Epithelial cell of esophagus (primary cell): ENCODE measurements at regions not wholly inside any gene's neighbourhood (a gene's known extent, or its start where the extent isn't known, plus 50 kb on each side); places are given as distances from the start of the nearest gene placed in this dataset.

ENCODE experiments used
- DNase-seq: peaks from one replicate; pipeline ENCODE4 v3.0.0; 2010; ENCODE audit warnings: low read depth
- H3K4me3 ChIP-seq: 2 replicates; pipeline ENCODE4 v1.5.1; 2011; ENCODE audit warnings: mild to moderate bottlenecking, low read length, control low read depth
- CTCF ChIP-seq: IDR thresholded peaks from 2 replicates; pipeline ENCODE4 v1.5.1; 2011; ENCODE audit warnings: low read depth, mild to moderate bottlenecking, low read length, control low read depth, inconsistent platforms; ENCODE audit not compliant: insufficient read depth; ENCODE audit errors: missing control alignments

GRCh38 chr15:56523521-56523920 lies 58.6 kb upstream of the MNS1 start:
- no peak for DNase-seq
- no peak overlapping the region for H3K4me3 ChIP-seq
- TF ChIP-seq CTCF = no peak

GRCh38 chr15:56519000-56519399 lies 54.1 kb upstream of the MNS1 start:
- no peak for DNase-seq
- TF ChIP-seq CTCF = no peak
- H3K4me3 ChIP-seq = no peak overlapping the region
